Heart right ventricle (tissue), 16 donors: ENCODE measurements at regions not wholly inside any gene's neighbourhood (a gene's known extent, or its start where the extent isn't known, plus 50 kb on each side); places are given as distances from the start of the nearest gene placed in this dataset.
"Not testable (repeated sequence)": the region's sequence is repeated elsewhere in the genome, so short reads cannot be mapped to it uniquely, and the experiment has no call there.

Source experiments
- ATAC-seq, 8 donors: fragments of 200-7000 bp; cut with Tn5 transposase; one replicate each; pipeline ENCODE4 v1.9.1; 2020; ENCODE audit warnings: mild to moderate bottlenecking in 8 of 8, moderate library complexity in 8 of 8, moderate number of reproducible peaks in 1 of 8
- DNase-seq, 2 donors: peaks; one replicate each; pipeline ENCODE4 v3.0.0-alpha.2; 2020
- H3K27ac ChIP-seq, 10 donors: fragments of 200-600 bp; sonication (generic) in 2 of 10; one replicate each; pipeline versions ENCODE4 v1.5.0 to v1.8.0; 2020 to 2022; ENCODE audit warnings: mild to moderate bottlenecking in 3 of 10
- H3K27me3 ChIP-seq, 7 donors: fragments of 200-600 bp; one replicate each; pipeline ENCODE4 v1.8.0; 2021 to 2022; ENCODE audit warnings: mild to moderate bottlenecking in 2 of 7
- H3K36me3 ChIP-seq, 9 donors: fragments of 200-600 bp; sonication (generic) in 1 of 9; one replicate each; pipeline versions ENCODE4 v1.5.0 to v1.8.0; 2020 to 2022; ENCODE audit warnings: mild to moderate bottlenecking in 2 of 9
- H3K4me1 ChIP-seq, 9 donors: fragments of 200-600 bp; sonication (generic) in 1 of 9; one replicate each; pipeline versions ENCODE4 v1.5.0 to v1.8.0; 2020 to 2022; ENCODE audit warnings: mild to moderate bottlenecking in 4 of 9
- H3K4me3 ChIP-seq, 10 donors: fragments of 200-600 bp; sonication (generic) in 2 of 10; one replicate each; pipeline versions ENCODE4 v1.5.0 to v1.8.0; 2020 to 2022; ENCODE audit warnings: mild to moderate bottlenecking in 7 of 10, moderate library complexity in 2 of 10
- H3K9me3 ChIP-seq, 11 donors: fragments of 200-600 bp in 10 of 11; sonication (generic) in 2 of 11; one replicate each; pipeline versions ENCODE4 v1.5.0 to v1.8.0; 2013 to 2022; ENCODE audit warnings: mild to moderate bottlenecking in 2 of 11, control low read depth in 1 of 11, moderate library complexity in 1 of 11
- WGBS, 2 donors: extraction: QIAGEN DNeasy Blood & Tissue Kit; methylation state at CpG; one replicate each; pipeline ENCODE4 v1.1.7; 2013; ENCODE audit warnings: inconsistent platforms in 1 of 2; 5-methylcytosine and 5-hydroxymethylcytosine counted together
- intact Hi-C, 10 donors: fragments of 100-400 bp; cut with DNase I; formaldehyde crosslinking; loops; one replicate each; pipeline versions ENCODE4 v1.11.1 to v1.14.2; 2022
- TF ChIP-seq, protein P1 (sequence below), 9 donors: fragments of 200-600 bp; sonication (generic) in 2 of 9; IDR thresholded peaks; one replicate each; pipeline versions ENCODE4 v1.5.0 to v1.8.0; 2021 to 2022; ENCODE audit warnings: antibody characterized with exemption in 9 of 9, mild to moderate bottlenecking in 5 of 9, moderate library complexity in 1 of 9
- donor health status: Arrhythmogenic right ventricular cardiomyopathy.
- donor health status: ischemic (EF 13 %, LVEDD 7.1; RV severe dilation, severe dysfunction).
- donor health status: healthy with polysubstance abuse.
- donor health status: DM: no; HTN: yes; CAD: no.
- donor health status: DM: no; HTN: no; CAD: no.
- donor health status: ischemic (EF 25% LVEDD 6.9; RV normal size, moderate dysfunction).
- donor health status: ischemic (EF 25% LVEDD 5.7; RV mildly dilated, moderate dysfunction).
- donor health status: healthy.
- donor health status: DM: yes; HTN: yes; CAD: no.
- donor health status: Ischemic cardiomyopathy.
- donor health status: ischemic (EF 35%, LVEDD 5.7; RV mildly dilated, moderate dysfunction).
- donor health status: nonischemic (EF 11% LVEDD 7.7; RV severe dilation, severe dysfunction).
- donor health status: DM: yes; HTN: yes; CAD: no.
- donor health status: PGD.
- donor health status: ischemic (EF 29% LVEDD 5.4; RV normal size, mild dysfunction).
- donor health status: nonischemic (EF 23%, LVEDD 6.1; RV moderate dilation, normal function).

- Histone ChIP-seq H3K27me3 (no peaks in the 10 kb centered on the region), H3K9me3 (no peaks in the 10 kb centered on the region), H3K36me3 (no peaks in the 10 kb centered on the region), H3K4me1 (no peaks in the 10 kb centered on the region), H3K4me3 (no peak overlapping the region), H3K27ac (no peak overlapping the region)
- 36 to 46% methylated on average over 1 of the region's 1 CpG for WGBS, 2 donors
- DNase-seq, result no peak
- ATAC-seq, result no peak
- TF ChIP-seq, protein P1, sequence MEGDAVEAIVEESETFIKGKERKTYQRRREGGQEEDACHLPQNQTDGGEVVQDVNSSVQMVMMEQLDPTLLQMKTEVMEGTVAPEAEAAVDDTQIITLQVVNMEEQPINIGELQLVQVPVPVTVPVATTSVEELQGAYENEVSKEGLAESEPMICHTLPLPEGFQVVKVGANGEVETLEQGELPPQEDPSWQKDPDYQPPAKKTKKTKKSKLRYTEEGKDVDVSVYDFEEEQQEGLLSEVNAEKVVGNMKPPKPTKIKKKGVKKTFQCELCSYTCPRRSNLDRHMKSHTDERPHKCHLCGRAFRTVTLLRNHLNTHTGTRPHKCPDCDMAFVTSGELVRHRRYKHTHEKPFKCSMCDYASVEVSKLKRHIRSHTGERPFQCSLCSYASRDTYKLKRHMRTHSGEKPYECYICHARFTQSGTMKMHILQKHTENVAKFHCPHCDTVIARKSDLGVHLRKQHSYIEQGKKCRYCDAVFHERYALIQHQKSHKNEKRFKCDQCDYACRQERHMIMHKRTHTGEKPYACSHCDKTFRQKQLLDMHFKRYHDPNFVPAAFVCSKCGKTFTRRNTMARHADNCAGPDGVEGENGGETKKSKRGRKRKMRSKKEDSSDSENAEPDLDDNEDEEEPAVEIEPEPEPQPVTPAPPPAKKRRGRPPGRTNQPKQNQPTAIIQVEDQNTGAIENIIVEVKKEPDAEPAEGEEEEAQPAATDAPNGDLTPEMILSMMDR (IDR thresholded peaks at IDR 0.05), result no peak
- intact Hi-C loops, result no loop called here
Observed at GRCh38 chr1:199616947-199617346, 410.6 kb upstream of the NR5A2 start.

GRCh38 chr1:199619223-199619622, 408.3 kb upstream of the NR5A2 start:
- no peaks in the 10 kb centered on the region for H3K9me3 ChIP-seq
- TF ChIP-seq, protein P1 (IDR thresholded peaks at IDR 0.05), result no peak
- DNase-seq (no peak), ATAC-seq (no peak)
- H3K27ac ChIP-seq, result no peak overlapping the region
- no peaks in the 10 kb centered on the region for H3K4me1 ChIP-seq
- H3K4me3 ChIP-seq, result no peak overlapping the region
- no peaks in the 10 kb centered on the region for H3K36me3 ChIP-seq
- intact Hi-C loops, result no loop called here
- H3K27me3 ChIP-seq, result no peaks in the 10 kb centered on the region
- 64 to 69% methylated on average over 4 of the region's 4 CpGs for WGBS, 2 donors

- 78 to 92% methylated on average over 3 of the region's 3 CpGs for WGBS, 2 donors
Observed at GRCh38 chr1:199626228-199626627, 401.3 kb upstream of the NR5A2 start.

GRCh38 chr1:199629624-199630023, 397.9 kb upstream of the NR5A2 start:
- intact Hi-C loops, result no loop called here
- Histone ChIP-seq H3K4me3 (no peak overlapping the region), H3K27ac (no peak overlapping the region), H3K9me3 (peaks cover 0 to 16% (median 1%) of the 10 kb centered on the region in 11 donors), H3K27me3 (no peaks in the 10 kb centered on the region), H3K36me3 (no peaks in the 10 kb centered on the region), H3K4me1 (no peaks in the 10 kb centered on the region)
- no peak for ATAC-seq
- 74 to 79% methylated on average over 4 of the region's 4 CpGs for WGBS, 2 donors
- DNase-seq, result no peak
- TF ChIP-seq, protein P1 (IDR thresholded peaks at IDR 0.05), result no peak

More at GRCh38 chr1:199626228-199626627, 401.3 kb upstream of the NR5A2 start:
- H3K4me3 ChIP-seq, ATAC-seq, H3K27ac ChIP-seq, H3K27me3 ChIP-seq, intact Hi-C loops, H3K36me3 ChIP-seq, DNase-seq, H3K4me1 ChIP-seq: not testable (repeated sequence)
- H3K9me3 ChIP-seq, result peaks cover 0 to 19% (median 4%) of the 10 kb centered on the region in 11 donors

GRCh38 chr1:199639453-199639852, 388.1 kb upstream of the NR5A2 start:
- H3K9me3 ChIP-seq, result peaks cover 0 to 37% (median 3%) of the 10 kb centered on the region in 11 donors
- H3K27ac ChIP-seq, result no peak overlapping the region
- TF ChIP-seq, protein P1 (IDR thresholded peaks at IDR 0.05), result no peak
- no peak for DNase-seq
- H3K4me1 ChIP-seq, result no peaks in the 10 kb centered on the region
- ATAC-seq, result no peak
- H3K4me3 ChIP-seq, result no peak overlapping the region
- 62 to 77% methylated on average over 1 of the region's 1 CpG for WGBS, 2 donors
- intact Hi-C loops, result no loop called here
- H3K36me3 ChIP-seq, result no peaks in the 10 kb centered on the region
- H3K27me3 ChIP-seq, result no peaks in the 10 kb centered on the region
